ENCODE measurements at regions not wholly inside any gene's neighbourhood (a gene's known extent, or its start where the extent isn't known, plus 50 kb on each side); places are given as distances from the start of the nearest gene placed in this dataset.

DNA sequence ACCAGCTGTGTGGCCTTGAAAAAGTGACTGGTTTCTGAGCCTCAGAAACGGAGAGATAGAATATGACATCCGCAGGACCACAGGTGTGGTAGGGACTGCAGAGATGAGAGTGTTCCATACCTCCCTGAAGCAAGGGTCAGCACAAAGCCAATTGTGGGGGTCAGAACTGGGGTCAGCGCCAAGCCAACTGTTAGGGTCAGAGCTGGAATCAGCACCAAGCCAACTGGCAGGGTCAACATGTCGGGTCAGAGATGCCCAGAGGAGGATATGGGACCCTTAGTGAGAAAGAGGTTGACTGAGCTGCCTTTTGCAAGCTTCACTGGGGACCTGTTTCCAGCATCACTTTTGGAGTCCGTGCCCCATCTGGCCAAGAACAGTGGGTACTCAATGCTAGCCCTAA, 93.9 kb downstream of the MATN1 start (continued):
- TF ChIP-seq, protein P1, sequence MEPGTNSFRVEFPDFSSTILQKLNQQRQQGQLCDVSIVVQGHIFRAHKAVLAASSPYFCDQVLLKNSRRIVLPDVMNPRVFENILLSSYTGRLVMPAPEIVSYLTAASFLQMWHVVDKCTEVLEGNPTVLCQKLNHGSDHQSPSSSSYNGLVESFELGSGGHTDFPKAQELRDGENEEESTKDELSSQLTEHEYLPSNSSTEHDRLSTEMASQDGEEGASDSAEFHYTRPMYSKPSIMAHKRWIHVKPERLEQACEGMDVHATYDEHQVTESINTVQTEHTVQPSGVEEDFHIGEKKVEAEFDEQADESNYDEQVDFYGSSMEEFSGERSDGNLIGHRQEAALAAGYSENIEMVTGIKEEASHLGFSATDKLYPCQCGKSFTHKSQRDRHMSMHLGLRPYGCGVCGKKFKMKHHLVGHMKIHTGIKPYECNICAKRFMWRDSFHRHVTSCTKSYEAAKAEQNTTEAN (CRISPR knock-in tag; conservative IDR thresholded peaks at IDR 0.05), result no peak
- TF ChIP-seq ZBTB3 (CRISPR knock-in tag; IDR thresholded peaks at IDR 0.05; ENCODE audit: borderline replicate concordance, low read depth) (no peak), SMYD3 (CRISPR knock-in tag; IDR thresholded peaks at IDR 0.05) (no peak), RBFOX2 (IDR thresholded peaks at IDR 0.05; ENCODE audit: low read depth, low read length) (no peak), ZKSCAN8 (CRISPR knock-in tag; IDR thresholded peaks at IDR 0.05; ENCODE audit: borderline replicate concordance) (no peak)

DNA sequence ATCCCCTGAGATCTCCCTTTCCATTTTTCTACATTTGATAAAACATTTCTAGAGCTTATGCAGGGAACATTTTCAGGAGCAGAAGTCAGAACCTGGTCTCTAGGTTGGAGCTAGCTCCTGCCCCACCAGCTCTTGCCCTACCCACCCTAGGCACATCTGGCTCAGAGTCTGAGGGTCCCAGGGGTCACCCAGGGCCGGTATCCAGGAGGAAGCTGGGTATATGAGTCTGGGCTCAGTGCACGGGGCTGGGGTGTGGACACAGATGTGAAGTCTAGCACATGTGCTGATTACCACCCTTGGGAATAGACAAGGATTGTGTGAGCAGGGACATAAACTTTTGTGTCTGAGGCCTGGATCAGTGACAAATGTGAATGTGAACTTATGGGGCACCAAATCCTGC, 95.4 kb downstream of the MATN1 start:
- CTCF ChIA-PET (ENCODE audit: low intra/inter-chr PET ratio, low total read pairs), result no interaction called here
- intact Hi-C loops (cut with micrococcal nuclease; ENCODE audit: unreplicated experiment), result no loop called here
- TF ChIP-seq RAD21 (CRISPR knock-in tag; IDR thresholded peaks at IDR 0.05) (no peak), NFKB2 (CRISPR knock-in tag; IDR thresholded peaks at IDR 0.05; ENCODE audit: borderline replicate concordance) (no peak), ZSCAN29 (CRISPR knock-in tag; conservative IDR thresholded peaks at IDR 0.05) (no peak), ZNF256 (CRISPR knock-in tag; conservative IDR thresholded peaks at IDR 0.05) (no peak), ZNF841 (CRISPR knock-in tag; IDR thresholded peaks at IDR 0.05; ENCODE audit: borderline replicate concordance) (no peak), POLR2G (IDR thresholded peaks at IDR 0.05; ENCODE audit: low read depth, low read length) (no peak)
- TF ChIP-seq, protein P2, sequence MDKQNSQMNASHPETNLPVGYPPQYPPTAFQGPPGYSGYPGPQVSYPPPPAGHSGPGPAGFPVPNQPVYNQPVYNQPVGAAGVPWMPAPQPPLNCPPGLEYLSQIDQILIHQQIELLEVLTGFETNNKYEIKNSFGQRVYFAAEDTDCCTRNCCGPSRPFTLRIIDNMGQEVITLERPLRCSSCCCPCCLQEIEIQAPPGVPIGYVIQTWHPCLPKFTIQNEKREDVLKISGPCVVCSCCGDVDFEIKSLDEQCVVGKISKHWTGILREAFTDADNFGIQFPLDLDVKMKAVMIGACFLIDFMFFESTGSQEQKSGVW (CRISPR knock-in tag; IDR thresholded peaks at IDR 0.05; ENCODE audit: borderline replicate concordance), result no peak
- TF ChIP-seq, protein P3, sequence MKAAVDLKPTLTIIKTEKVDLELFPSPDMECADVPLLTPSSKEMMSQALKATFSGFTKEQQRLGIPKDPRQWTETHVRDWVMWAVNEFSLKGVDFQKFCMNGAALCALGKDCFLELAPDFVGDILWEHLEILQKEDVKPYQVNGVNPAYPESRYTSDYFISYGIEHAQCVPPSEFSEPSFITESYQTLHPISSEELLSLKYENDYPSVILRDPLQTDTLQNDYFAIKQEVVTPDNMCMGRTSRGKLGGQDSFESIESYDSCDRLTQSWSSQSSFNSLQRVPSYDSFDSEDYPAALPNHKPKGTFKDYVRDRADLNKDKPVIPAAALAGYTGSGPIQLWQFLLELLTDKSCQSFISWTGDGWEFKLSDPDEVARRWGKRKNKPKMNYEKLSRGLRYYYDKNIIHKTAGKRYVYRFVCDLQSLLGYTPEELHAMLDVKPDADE (CRISPR knock-in tag; IDR thresholded peaks at IDR 0.05), result no peak
- H3K4me2 ChIP-seq (ENCODE audit: low read depth, low read length), result no peak overlapping the region
- no peak for FAIRE-seq
- no peak for ATAC-seq
- H3K79me2 ChIP-seq (ENCODE audit: insufficient read depth, low read length), result no peaks in the 10 kb centered on the region
- no peak overlapping the region for H2AFZ ChIP-seq (ENCODE audit: low read length)
- H3K9ac ChIP-seq (ENCODE audit: insufficient read depth, low read depth, low read length), result no peak overlapping the region
- in situ Hi-C loops (cut with HindIII; ENCODE audit: extremely low pct_ligation_motif_present, low pct_unique_long_range_greater_than_20kb), result no loop called here
- POLR2A ChIA-PET, result no interaction called here
- H4K20me1 ChIP-seq (ENCODE audit: insufficient read depth, low read length), result no peaks in the 10 kb centered on the region
- no peaks in the 10 kb centered on the region for H3K36me3 ChIP-seq (replicated peaks in 1 of 2; ENCODE audit: control insufficient read depth in 1 of 2, insufficient read depth in 2 of 2, low read length in 2 of 2)
- H3K4me1 ChIP-seq (ENCODE audit: insufficient read depth, low read length), result no peaks in the 10 kb centered on the region
- no peaks in the 10 kb centered on the region for H3K27me3 ChIP-seq (ENCODE audit: control insufficient read depth in 1 of 2, insufficient read depth in 2 of 2, low read length in 2 of 2)
- 0% methylated on average over 2 of the region's 2 CpGs for WGBS (ENCODE audit: low lambda C conversion rate)
- DNase-seq (ENCODE audit: low spot score), result no peak
- no peak overlapping the region for H3K27ac ChIP-seq (ENCODE audit: extremely low read length, insufficient read depth, low read length)
- BruUV-seq (replicated peaks), result no TSS peak
- peaks cover 33% of the 10 kb centered on the region for H3K9me3 ChIP-seq (ENCODE audit: low read length)
- no peak overlapping the region for H3K4me3 ChIP-seq (replicated peaks in 1 of 3; ENCODE audit: insufficient read depth in 1 of 3, low read depth in 2 of 3, low read length in 3 of 3)
